KOPT-K1 (cell line): ENCODE measurements at regions not wholly inside any gene's neighbourhood (a gene's known extent, or its start where the extent isn't known, plus 50 kb on each side); places are given as distances from the start of the nearest gene placed in this dataset.

Experiments used
- H3K27ac ChIP-seq: fragments of 200-600 bp; sonication (generic); 2 replicates; pipeline ENCODE4 v1.5.1; 2016; ENCODE audit warnings: antibody characterized with exemption, mild to moderate bottlenecking, low read depth, low read length; ENCODE audit not compliant: poor library complexity, severe bottlenecking
- H3K36me3 ChIP-seq: fragments of 200-600 bp; sonication (generic); 2 replicates; pipeline ENCODE4 v1.5.1; 2017; ENCODE audit warnings: antibody characterized with exemption, mild to moderate bottlenecking, low read length, moderate library complexity; ENCODE audit not compliant: insufficient read depth
- H3K9me3 ChIP-seq: fragments of 200-600 bp; sonication (generic); 2 replicates; pipeline ENCODE4 v1.5.1; 2017; ENCODE audit warnings: antibody characterized with exemption, low read length, mild to moderate bottlenecking; ENCODE audit not compliant: insufficient read depth, poor library complexity, severe bottlenecking

- no peaks in the 10 kb centered on the region for H3K36me3 ChIP-seq
- peaks cover 9% of the 10 kb centered on the region for H3K9me3 ChIP-seq
- H3K27ac ChIP-seq, result no peak overlapping the region
Observed at GRCh38 chr9:20014168-20014567, 225.3 kb upstream of the SLC24A2 start.

GRCh38 chr9:20012232-20012631, 223.4 kb upstream of the SLC24A2 start:
- H3K9me3 ChIP-seq, result peaks cover 9% of the 10 kb centered on the region
- no peak overlapping the region for H3K27ac ChIP-seq
- no peaks in the 10 kb centered on the region for H3K36me3 ChIP-seq

GRCh38 chr9:20009606-20010005, 220.8 kb upstream of the SLC24A2 start:
- H3K27ac ChIP-seq, result no peak overlapping the region
- no peaks in the 10 kb centered on the region for H3K36me3 ChIP-seq
- H3K9me3 ChIP-seq, result peaks cover 9% of the 10 kb centered on the region

GRCh38 chr9:20002011-20002410, 213.2 kb upstream of the SLC24A2 start:
- Histone ChIP-seq H3K36me3 (no peaks in the 10 kb centered on the region), H3K27ac (no peak overlapping the region), H3K9me3 (peaks cover 4% of the 10 kb centered on the region)

- Histone ChIP-seq H3K27ac (no peak overlapping the region), H3K9me3 (peaks cover 4% of the 10 kb centered on the region), H3K36me3 (no peaks in the 10 kb centered on the region)
Observed at GRCh38 chr9:20001058-20001457, 212.2 kb upstream of the SLC24A2 start.

- Histone ChIP-seq H3K36me3 (no peaks in the 10 kb centered on the region), H3K27ac (no peak overlapping the region), H3K9me3 (peaks cover 4% of the 10 kb centered on the region)
Observed at GRCh38 chr9:19999491-20000057, 210.7 kb upstream of the SLC24A2 start.

- Histone ChIP-seq H3K27ac (no peak overlapping the region), H3K36me3 (no peaks in the 10 kb centered on the region), H3K9me3 (peaks cover 4% of the 10 kb centered on the region)
Observed at GRCh38 chr9:19998823-19999455, 210.1 kb upstream of the SLC24A2 start.

GRCh38 chr9:19998153-19998552, 209.3 kb upstream of the SLC24A2 start:
- H3K36me3 ChIP-seq, result no peaks in the 10 kb centered on the region
- H3K9me3 ChIP-seq, result peaks cover 4% of the 10 kb centered on the region
- no peak overlapping the region for H3K27ac ChIP-seq

GRCh38 chr9:19995619-19996018, 206.8 kb upstream of the SLC24A2 start:
- H3K9me3 ChIP-seq, result peaks cover 4% of the 10 kb centered on the region
- no peaks in the 10 kb centered on the region for H3K36me3 ChIP-seq

GRCh38 chr9:19994296-19994695, 205.5 kb upstream of the SLC24A2 start:
- Histone ChIP-seq H3K36me3 (no peaks in the 10 kb centered on the region), H3K9me3 (peaks cover 4% of the 10 kb centered on the region), H3K27ac (no peak overlapping the region)

More at GRCh38 chr9:19995619-19996018, 206.8 kb upstream of the SLC24A2 start:
- H3K27ac ChIP-seq, result no peak overlapping the region

- Histone ChIP-seq H3K27ac (no peak overlapping the region), H3K36me3 (no peaks in the 10 kb centered on the region), H3K9me3 (no peaks in the 10 kb centered on the region)
Observed at GRCh38 chr9:19992556-19992955, 203.7 kb upstream of the SLC24A2 start.

- H3K9me3 ChIP-seq, result no peaks in the 10 kb centered on the region
- no peak overlapping the region for H3K27ac ChIP-seq
- H3K36me3 ChIP-seq, result no peaks in the 10 kb centered on the region
Observed at GRCh38 chr9:19989213-19989612, 200.4 kb upstream of the SLC24A2 start.

GRCh38 chr9:19988281-19988680, 199.4 kb upstream of the SLC24A2 start:
- Histone ChIP-seq H3K9me3 (no peaks in the 10 kb centered on the region), H3K27ac (no peak overlapping the region)

GRCh38 chr9:19985081-19985480, 196.2 kb upstream of the SLC24A2 start:
- Histone ChIP-seq H3K27ac (no peak overlapping the region), H3K36me3 (no peaks in the 10 kb centered on the region), H3K9me3 (no peaks in the 10 kb centered on the region)

More at GRCh38 chr9:19988281-19988680, 199.4 kb upstream of the SLC24A2 start:
- no peaks in the 10 kb centered on the region for H3K36me3 ChIP-seq

GRCh38 chr9:19976226-19976625, 187.4 kb upstream of the SLC24A2 start:
- Histone ChIP-seq H3K9me3 (no peaks in the 10 kb centered on the region), H3K27ac (no peak overlapping the region)

GRCh38 chr9:19975499-19975898, 186.7 kb upstream of the SLC24A2 start:
- no peaks in the 10 kb centered on the region for H3K36me3 ChIP-seq
- no peak overlapping the region for H3K27ac ChIP-seq
- no peaks in the 10 kb centered on the region for H3K9me3 ChIP-seq

More at GRCh38 chr9:19976226-19976625, 187.4 kb upstream of the SLC24A2 start:
- H3K36me3 ChIP-seq, result no peaks in the 10 kb centered on the region
